Nephron progenitor cell (in vitro differentiated cells): ENCODE measurements at regions not wholly inside any gene's neighbourhood (a gene's known extent, or its start where the extent isn't known, plus 50 kb on each side); places are given as distances from the start of the nearest gene placed in this dataset.

Source experiments
- DNase-seq: peaks from one replicate; pipeline ENCODE4 v3.0.0; 2021
- H3K27ac Mint-ChIP-seq: 2 replicates; pipeline ENCODE4 v1.8.0; 2021; ENCODE audit warnings: mild to moderate bottlenecking, moderate library complexity, mixed read lengths
- H3K27me3 Mint-ChIP-seq: 2 replicates; pipeline ENCODE4 v1.8.0; 2021; ENCODE audit warnings: mild to moderate bottlenecking, low read depth, mixed read lengths; ENCODE audit not compliant: poor library complexity
- H3K36me3 Mint-ChIP-seq: 2 replicates; pipeline ENCODE4 v1.8.0; 2021; ENCODE audit warnings: low read depth, mixed read lengths
- H3K4me1 Mint-ChIP-seq: 2 replicates; pipeline ENCODE4 v1.8.0; 2021; ENCODE audit warnings: mixed read lengths
- H3K4me3 Mint-ChIP-seq: 2 replicates; pipeline ENCODE4 v1.8.0; 2021; ENCODE audit warnings: mild to moderate bottlenecking, moderate library complexity, mixed read lengths
- H3K9me3 Mint-ChIP-seq: 2 replicates; pipeline ENCODE4 v1.8.0; 2021; ENCODE audit warnings: mild to moderate bottlenecking, moderate library complexity, mixed read lengths
- TF ChIP-seq, protein P1 (sequence below): fragments of 200-600 bp; sonication (generic); IDR thresholded peaks from 2 replicates; pipeline ENCODE4 v1.5.0; 2021; ENCODE audit warnings: antibody characterized with exemption

DNA sequence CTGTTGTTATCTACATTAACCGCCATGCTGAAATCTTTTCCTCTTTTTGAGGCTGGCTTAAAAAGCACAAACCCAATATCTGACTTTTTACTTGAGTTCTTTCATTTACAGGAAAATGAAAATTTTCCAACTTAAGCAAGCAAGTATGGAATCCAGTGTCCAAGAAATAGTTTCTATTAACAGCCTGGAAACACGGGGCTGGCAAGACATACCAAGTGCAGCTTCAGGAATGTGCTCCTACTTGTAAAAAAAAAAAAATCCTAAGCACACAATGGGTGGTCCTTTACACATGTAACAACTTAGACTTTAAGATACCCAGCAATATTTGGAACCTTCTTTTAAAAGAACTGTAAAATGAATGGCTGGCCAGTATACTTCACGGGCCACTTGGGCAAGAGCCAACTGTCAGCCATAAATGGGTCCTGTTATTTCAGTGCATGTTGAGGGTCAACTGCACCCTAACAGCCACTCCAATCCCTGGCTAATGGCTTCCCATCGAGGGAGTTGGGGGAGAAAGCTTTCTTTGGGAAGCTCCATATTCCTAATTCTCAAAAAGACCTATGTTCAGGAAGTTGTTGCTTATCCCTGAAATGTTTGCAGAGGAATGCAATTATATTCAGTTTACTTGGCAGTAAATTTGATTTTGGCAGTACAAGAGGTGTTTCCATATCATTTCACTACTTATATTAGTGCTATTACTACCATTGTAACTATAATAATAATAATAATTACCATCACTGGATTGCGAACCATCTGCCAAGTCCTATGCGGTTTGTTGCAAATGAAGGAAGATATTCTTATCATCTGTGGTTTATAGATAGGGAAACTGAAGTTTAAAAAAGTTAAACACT lies 236.4 kb upstream of the TMEM72 start:
- Mint-ChIP-seq H3K4me1 (no peaks in the 10 kb centered on the region), H3K27me3 (peaks cover 16% of the 10 kb centered on the region), H3K36me3 (no peaks in the 10 kb centered on the region), H3K9me3 (peaks cover 5% of the 10 kb centered on the region), H3K27ac (no peak overlapping the region), H3K4me3 (no peak overlapping the region)
- DNase-seq, result no peak
- TF ChIP-seq, protein P1, sequence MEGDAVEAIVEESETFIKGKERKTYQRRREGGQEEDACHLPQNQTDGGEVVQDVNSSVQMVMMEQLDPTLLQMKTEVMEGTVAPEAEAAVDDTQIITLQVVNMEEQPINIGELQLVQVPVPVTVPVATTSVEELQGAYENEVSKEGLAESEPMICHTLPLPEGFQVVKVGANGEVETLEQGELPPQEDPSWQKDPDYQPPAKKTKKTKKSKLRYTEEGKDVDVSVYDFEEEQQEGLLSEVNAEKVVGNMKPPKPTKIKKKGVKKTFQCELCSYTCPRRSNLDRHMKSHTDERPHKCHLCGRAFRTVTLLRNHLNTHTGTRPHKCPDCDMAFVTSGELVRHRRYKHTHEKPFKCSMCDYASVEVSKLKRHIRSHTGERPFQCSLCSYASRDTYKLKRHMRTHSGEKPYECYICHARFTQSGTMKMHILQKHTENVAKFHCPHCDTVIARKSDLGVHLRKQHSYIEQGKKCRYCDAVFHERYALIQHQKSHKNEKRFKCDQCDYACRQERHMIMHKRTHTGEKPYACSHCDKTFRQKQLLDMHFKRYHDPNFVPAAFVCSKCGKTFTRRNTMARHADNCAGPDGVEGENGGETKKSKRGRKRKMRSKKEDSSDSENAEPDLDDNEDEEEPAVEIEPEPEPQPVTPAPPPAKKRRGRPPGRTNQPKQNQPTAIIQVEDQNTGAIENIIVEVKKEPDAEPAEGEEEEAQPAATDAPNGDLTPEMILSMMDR, result no peak

DNA sequence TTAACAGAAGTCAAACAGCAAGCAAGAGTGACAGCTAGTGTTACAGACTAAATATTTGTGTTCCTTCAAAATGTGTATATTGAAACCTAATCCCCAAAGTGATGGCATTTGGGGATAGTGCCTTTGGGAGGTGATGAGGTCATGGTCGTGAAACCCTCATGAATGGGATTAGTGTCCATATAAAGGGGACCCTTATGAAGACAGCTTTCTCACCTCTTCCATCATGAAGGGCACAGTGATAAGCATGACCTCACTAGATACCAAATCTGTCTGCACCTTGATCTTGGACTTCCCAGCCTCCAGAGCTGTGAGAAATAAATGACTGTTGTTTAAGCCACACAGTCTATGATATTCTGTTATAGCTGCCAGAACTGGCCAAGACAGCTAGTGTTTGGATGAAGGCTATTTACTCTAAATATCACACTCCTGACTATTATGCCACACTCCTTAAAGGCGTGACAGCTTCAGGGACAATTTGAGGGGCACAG lies 235.7 kb upstream of the TMEM72 start:
- no peaks in the 10 kb centered on the region for H3K36me3 Mint-ChIP-seq
- TF ChIP-seq, protein P1, result no peak
- no peak overlapping the region for H3K4me3 Mint-ChIP-seq
- no peak overlapping the region for H3K27ac Mint-ChIP-seq
- H3K27me3 Mint-ChIP-seq, result peaks cover 12% of the 10 kb centered on the region
- DNase-seq, result no peak
- no peaks in the 10 kb centered on the region for H3K4me1 Mint-ChIP-seq
- no peaks in the 10 kb centered on the region for H3K9me3 Mint-ChIP-seq

DNA sequence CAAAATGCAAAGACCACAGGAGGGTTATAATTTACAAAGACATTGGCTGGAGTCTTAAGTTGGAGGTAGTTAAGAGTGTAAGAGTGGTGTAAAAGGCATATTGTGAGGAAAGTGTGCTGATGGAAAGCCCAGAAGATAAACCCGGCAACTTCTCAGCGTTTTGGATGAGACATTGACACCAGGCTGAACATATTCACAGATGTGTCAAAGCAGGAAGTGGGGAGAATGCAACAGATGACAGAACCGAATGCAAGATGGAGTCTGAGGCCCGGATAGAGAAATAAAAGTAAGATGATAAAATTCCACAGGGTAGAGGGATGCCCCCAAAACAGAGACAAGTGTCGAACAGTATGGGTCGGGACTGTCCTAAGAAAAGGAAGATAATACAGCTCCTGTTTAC lies 230.4 kb upstream of the TMEM72 start:
- H3K27me3 Mint-ChIP-seq, result peaks cover 13% of the 10 kb centered on the region
- TF ChIP-seq, protein P1, result no peak
- no peaks in the 10 kb centered on the region for H3K4me1 Mint-ChIP-seq
- DNase-seq, result no peak
- no peaks in the 10 kb centered on the region for H3K36me3 Mint-ChIP-seq
- H3K27ac Mint-ChIP-seq, result no peak overlapping the region
- no peaks in the 10 kb centered on the region for H3K9me3 Mint-ChIP-seq
- H3K4me3 Mint-ChIP-seq, result no peak overlapping the region

DNA sequence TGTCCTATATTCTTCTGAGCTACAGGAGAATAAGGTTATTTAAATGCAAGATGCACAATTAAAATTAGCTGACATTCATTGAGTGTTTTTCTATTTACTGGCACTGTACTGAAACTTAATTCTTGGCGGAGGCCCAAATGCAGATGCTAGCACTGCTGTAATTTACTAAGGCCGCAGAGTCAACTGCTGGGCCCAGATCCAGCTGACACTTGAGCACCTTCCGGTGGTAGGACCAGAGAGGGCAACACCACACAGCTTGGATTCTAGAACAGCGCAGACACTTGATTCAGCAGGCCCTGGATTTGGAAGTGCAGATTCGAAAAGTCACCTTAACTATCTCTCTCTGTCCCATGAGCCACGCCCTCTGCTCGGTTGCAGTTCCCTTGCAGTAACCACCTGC lies 228.6 kb upstream of the TMEM72 start:
- no peak for DNase-seq
- Mint-ChIP-seq H3K27ac (no peak overlapping the region), H3K9me3 (no peaks in the 10 kb centered on the region), H3K27me3 (peaks cover 13% of the 10 kb centered on the region), H3K4me1 (no peaks in the 10 kb centered on the region), H3K36me3 (no peaks in the 10 kb centered on the region), H3K4me3 (no peak overlapping the region)
- TF ChIP-seq, protein P1, result no peak

DNA sequence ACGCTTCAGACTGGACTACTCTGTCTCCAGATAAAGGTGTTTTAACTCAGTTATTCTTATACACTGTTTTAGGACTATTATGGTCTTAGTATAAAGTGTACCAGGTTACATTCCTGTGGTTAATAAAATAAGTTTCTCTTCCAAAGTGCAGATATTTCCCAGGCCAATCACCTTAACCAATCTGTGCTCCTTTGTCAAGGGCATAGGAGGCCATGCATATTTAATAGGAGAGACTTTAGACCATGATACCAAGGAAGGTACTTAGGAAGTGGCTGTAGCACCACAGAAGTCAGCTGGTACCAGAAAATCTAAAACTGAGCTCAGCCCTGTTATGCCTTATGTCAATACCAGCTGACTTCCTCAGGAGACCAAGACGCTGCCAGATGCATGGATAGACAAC lies 226.5 kb upstream of the TMEM72 start:
- H3K27me3 Mint-ChIP-seq, result peaks cover 10% of the 10 kb centered on the region
- no peaks in the 10 kb centered on the region for H3K9me3 Mint-ChIP-seq
- no peaks in the 10 kb centered on the region for H3K36me3 Mint-ChIP-seq
- H3K4me3 Mint-ChIP-seq, result no peak overlapping the region
- no peak for DNase-seq
- TF ChIP-seq, protein P1, result no peak
- H3K27ac Mint-ChIP-seq, result no peak overlapping the region
- H3K4me1 Mint-ChIP-seq, result no peaks in the 10 kb centered on the region

DNA sequence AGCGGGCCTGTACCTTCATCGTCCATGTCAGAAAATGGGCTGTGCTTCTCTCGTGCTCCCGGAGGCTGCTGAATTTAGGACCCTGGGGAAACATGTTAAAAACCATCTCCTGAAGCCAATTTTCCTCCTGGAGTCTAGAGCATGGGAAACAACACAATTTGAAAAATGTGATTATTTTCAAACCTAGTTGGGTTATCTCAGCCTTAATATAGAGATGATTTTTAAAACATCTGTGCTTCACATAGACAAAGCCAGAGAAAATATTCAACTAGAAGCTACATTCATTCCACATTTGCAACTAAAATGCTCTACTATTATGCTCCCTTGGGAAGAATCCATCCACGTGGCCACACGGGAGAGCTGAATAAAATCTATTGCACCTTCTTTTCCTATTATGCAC lies 225.9 kb upstream of the TMEM72 start:
- Mint-ChIP-seq H3K4me1 (no peaks in the 10 kb centered on the region), H3K27ac (no peak overlapping the region), H3K27me3 (peaks cover 10% of the 10 kb centered on the region), H3K36me3 (no peaks in the 10 kb centered on the region), H3K4me3 (no peak overlapping the region), H3K9me3 (no peaks in the 10 kb centered on the region)
- TF ChIP-seq, protein P1, result no peak
- no peak for DNase-seq
